Breast epithelium (tissue), 4 donors: ENCODE measurements at regions not wholly inside any gene's neighbourhood (a gene's known extent, or its start where the extent isn't known, plus 50 kb on each side); places are given as distances from the start of the nearest gene placed in this dataset.

Experiments used
- DNase-seq, 2 donors: peaks; one replicate each; pipeline ENCODE4 v3.0.0-alpha.2; 2019; ENCODE audit warnings: low spot score in 2 of 2
- H3K27ac ChIP-seq, 2 donors: fragments of 200-600 bp; sonication (generic) in 1 of 2; one replicate each; pipeline ENCODE4 v1.5.1; 2016 to 2019; ENCODE audit warnings: mild to moderate bottlenecking in 1 of 2
- H3K27me3 ChIP-seq, 2 donors: fragments of 200-600 bp; sonication (generic) in 1 of 2; one replicate each; pipeline versions ENCODE4 v1.5.1 to v1.6.0; 2017 to 2019; ENCODE audit warnings: control low read depth in 1 of 2, mild to moderate bottlenecking in 1 of 2
- H3K36me3 ChIP-seq: fragments of 200-600 bp; one replicate; pipeline ENCODE4 v1.5.1; 2019
- H3K4me1 ChIP-seq, 2 donors: fragments of 200-600 bp; sonication (generic); one replicate each; pipeline ENCODE4 v1.5.1; 2016 to 2019; ENCODE audit warnings: control low read depth in 1 of 2
- H3K4me3 ChIP-seq, 3 donors: fragments of 200-600 bp; sonication (generic); 1 replicate in 2 of 3; 2 replicates in 1 of 3; pipeline ENCODE4 v1.5.1; 2016 to 2019; ENCODE audit warnings: mild to moderate bottlenecking in 3 of 3, moderate library complexity in 2 of 3
- H3K9me3 ChIP-seq, 2 donors: fragments of 200-600 bp; sonication (generic) in 1 of 2; one replicate each; pipeline ENCODE4 v1.5.1; 2016 to 2019; ENCODE audit warnings: control low read depth in 1 of 2
- POLR2A ChIP-seq: fragments of 450-650 bp; IDR thresholded peaks from one replicate; pipeline ENCODE4 v1.6.1; 2016; ENCODE audit warnings: antibody characterized with exemption, mild to moderate bottlenecking, moderate library complexity
- POLR2AphosphoS5 ChIP-seq, 3 donors: sonication (generic); formaldehyde crosslinking; IDR thresholded peaks; one replicate each; pipeline ENCODE4 v1.6.1; 2017; ENCODE audit warnings: antibody characterized with exemption in 3 of 3
- intact Hi-C: fragments of 100-400 bp; cut with DNase I; formaldehyde crosslinking; loops from one replicate; pipeline ENCODE4 v1.15.1; 2023; ENCODE audit warnings: low total_unique reads
- TF ChIP-seq, protein P1 (sequence below), 3 donors: fragments of 450-650 bp; IDR thresholded peaks; one replicate each; pipeline ENCODE4 v1.5.1; 2016 to 2017; ENCODE audit warnings: antibody characterized with exemption in 3 of 3, mild to moderate bottlenecking in 3 of 3, moderate library complexity in 3 of 3

DNA sequence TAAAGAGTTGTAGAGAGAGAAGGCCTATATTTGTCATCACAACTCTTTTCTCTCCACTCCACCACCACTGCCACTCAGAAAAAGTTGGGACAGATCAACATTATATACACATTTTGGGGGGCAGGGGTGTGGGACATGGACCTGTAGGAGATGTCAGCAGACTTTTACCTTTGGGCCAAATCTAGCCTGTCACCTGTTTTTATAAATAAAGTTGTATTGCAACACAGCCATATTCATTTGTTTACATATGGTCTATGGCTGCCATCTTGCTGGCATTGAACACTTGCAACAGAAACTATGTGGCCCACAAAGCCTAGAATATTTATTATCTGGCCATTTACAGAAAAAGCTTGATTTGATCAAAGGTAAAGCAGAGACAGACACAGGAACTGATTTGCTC lies 250.7 kb downstream of the BTG1 start:
- intact Hi-C loops = no loop called here

DNA sequence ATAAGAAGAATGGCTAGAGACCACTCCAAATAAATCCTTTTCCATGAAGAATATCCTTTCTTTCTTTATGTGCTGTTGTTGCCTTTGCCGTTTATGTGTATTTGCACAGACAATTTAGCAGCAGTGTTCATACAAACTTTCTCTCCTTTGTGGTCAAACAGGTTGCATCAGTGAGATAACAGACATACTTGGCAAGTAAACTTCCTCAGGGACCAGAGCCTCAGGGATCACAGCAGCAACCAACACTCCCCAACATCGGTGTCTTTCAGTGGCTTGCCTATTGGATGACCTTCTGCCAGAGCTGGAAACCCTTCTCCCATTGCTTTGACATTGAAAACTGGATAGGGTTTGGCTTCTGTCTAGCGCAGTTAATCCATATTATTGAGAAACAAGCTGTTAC lies 252.2 kb downstream of the BTG1 start:
- Histone ChIP-seq H3K36me3 (no peaks in the 10 kb centered on the region), H3K27me3 (no peaks in the 10 kb centered on the region), H3K4me3 (no peak overlapping the region), H3K9me3 (no peaks in the 10 kb centered on the region), H3K27ac (no peak overlapping the region), H3K4me1 (no peaks in the 10 kb centered on the region)
- DNase-seq = no peak
- intact Hi-C loops = no loop called here
- TF ChIP-seq POLR2A (no peak), POLR2AphosphoS5 (IDR thresholded peaks at IDR 0.05) (no peak)
- TF ChIP-seq, protein P1, sequence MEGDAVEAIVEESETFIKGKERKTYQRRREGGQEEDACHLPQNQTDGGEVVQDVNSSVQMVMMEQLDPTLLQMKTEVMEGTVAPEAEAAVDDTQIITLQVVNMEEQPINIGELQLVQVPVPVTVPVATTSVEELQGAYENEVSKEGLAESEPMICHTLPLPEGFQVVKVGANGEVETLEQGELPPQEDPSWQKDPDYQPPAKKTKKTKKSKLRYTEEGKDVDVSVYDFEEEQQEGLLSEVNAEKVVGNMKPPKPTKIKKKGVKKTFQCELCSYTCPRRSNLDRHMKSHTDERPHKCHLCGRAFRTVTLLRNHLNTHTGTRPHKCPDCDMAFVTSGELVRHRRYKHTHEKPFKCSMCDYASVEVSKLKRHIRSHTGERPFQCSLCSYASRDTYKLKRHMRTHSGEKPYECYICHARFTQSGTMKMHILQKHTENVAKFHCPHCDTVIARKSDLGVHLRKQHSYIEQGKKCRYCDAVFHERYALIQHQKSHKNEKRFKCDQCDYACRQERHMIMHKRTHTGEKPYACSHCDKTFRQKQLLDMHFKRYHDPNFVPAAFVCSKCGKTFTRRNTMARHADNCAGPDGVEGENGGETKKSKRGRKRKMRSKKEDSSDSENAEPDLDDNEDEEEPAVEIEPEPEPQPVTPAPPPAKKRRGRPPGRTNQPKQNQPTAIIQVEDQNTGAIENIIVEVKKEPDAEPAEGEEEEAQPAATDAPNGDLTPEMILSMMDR (IDR thresholded peaks at IDR 0.05) = no peak

More for the DNA sequence above, 250.7 kb downstream of the BTG1 start:
- no peak for TF ChIP-seq POLR2A
- TF ChIP-seq, protein P1 (IDR thresholded peaks at IDR 0.05) = no peak
- TF ChIP-seq POLR2AphosphoS5 (IDR thresholded peaks at IDR 0.05) = no peak
- H3K4me3 ChIP-seq = no peak overlapping the region
- H3K36me3 ChIP-seq = no peaks in the 10 kb centered on the region
- no peaks in the 10 kb centered on the region for H3K4me1 ChIP-seq
- H3K9me3 ChIP-seq = no peaks in the 10 kb centered on the region
- no peak overlapping the region for H3K27ac ChIP-seq
- H3K27me3 ChIP-seq = no peaks in the 10 kb centered on the region
- DNase-seq = no peak

DNA sequence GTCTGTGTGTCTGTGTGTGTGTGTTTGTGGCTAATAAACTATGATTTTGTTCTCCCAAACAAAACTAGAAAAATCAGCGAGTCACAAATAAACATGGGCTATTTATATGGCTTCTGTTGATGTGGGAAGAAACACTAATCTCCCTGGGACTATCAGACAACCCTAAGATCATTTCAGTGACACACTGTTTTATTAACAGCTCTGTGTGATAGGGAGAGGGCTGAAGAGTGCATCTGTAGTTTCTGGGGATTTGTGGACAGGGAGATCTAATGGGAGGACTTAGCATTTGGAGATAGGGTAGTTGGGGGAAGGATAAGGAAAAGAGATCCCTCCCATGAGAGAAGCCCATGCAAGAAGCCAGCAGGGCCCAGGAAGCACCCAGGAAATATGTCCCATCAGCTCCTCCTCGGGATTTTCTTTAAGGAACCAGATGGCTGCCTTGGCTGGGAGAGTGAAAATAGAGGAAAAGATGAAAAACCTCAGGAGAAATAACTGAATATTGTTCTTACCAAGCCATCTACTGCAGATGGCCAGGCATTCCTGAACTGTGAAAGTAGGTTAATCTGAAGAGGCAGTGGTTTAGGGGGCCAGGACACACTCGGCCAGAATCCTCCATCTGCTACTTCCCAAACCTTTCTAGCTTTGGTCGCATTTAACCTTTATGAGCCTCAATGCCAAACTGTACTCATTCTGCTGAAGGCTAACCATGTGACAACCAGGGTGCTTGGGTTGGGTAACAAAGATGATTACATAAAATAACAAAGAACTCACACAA lies 253.4 kb downstream of the BTG1 start:
- Histone ChIP-seq H3K27ac (no peak overlapping the region), H3K4me1 (no peaks in the 10 kb centered on the region), H3K4me3 (no peak overlapping the region), H3K36me3 (no peaks in the 10 kb centered on the region), H3K9me3 (no peaks in the 10 kb centered on the region), H3K27me3 (no peaks in the 10 kb centered on the region)
- no peak for TF ChIP-seq POLR2AphosphoS5 (IDR thresholded peaks at IDR 0.05)
- TF ChIP-seq, protein P1 (IDR thresholded peaks at IDR 0.05) = no peak
- no peak for TF ChIP-seq POLR2A
- intact Hi-C loops = no loop called here
- no peak for DNase-seq

DNA sequence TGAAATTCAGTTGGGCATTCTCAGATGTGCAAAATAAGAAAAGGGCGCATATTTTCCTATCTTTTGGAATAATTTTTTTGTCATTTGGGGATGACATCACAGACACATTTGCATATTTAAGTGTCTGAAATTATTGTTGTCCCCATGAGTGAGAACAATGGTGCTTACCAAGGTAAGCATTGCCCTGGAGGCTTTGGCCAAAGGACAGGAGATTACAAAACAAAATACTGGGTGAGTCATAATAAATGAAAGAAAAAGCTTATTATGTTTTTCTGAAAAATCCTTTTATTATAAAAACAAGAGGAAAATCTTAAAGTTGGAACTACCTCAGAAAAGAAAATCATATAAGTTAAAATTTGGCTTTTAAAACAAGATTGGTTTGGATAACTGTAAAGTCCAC lies 254.9 kb downstream of the BTG1 start:
- Histone ChIP-seq H3K27me3 (no peaks in the 10 kb centered on the region), H3K27ac (no peak overlapping the region), H3K36me3 (no peaks in the 10 kb centered on the region), H3K4me1 (no peaks in the 10 kb centered on the region), H3K4me3 (no peak overlapping the region), H3K9me3 (no peaks in the 10 kb centered on the region)
- no peak for DNase-seq
- no peak for TF ChIP-seq POLR2AphosphoS5 (IDR thresholded peaks at IDR 0.05)
- TF ChIP-seq, protein P1 (IDR thresholded peaks at IDR 0.05) = no peak
- no peak for TF ChIP-seq POLR2A
- intact Hi-C loops = no loop called here

DNA sequence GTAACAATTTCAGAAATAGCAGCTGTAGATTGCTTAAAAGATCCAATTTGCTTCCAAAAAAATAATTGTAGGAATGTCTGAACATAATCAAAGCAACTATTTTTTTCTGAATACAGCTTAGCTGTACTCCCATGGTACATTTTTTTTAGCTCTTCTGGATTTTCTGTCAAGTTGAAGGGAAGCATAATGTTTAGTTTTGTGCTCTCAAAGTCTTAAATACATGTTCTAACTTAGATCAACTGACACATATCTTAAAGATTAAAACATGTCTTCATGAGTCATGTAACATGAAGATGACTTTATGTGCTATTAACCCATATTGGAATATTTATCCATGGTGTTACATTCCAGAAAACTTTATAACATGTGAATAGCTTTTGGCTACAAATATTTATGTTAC lies 255.7 kb downstream of the BTG1 start:
- TF ChIP-seq, protein P1 (IDR thresholded peaks at IDR 0.05) = no peak
- TF ChIP-seq POLR2A (no peak), POLR2AphosphoS5 (IDR thresholded peaks at IDR 0.05) (no peak)
- H3K9me3 ChIP-seq = no peaks in the 10 kb centered on the region
- intact Hi-C loops = no loop called here
- no peaks in the 10 kb centered on the region for H3K4me1 ChIP-seq
- H3K27ac ChIP-seq = no peak overlapping the region
- no peak overlapping the region for H3K4me3 ChIP-seq
- H3K27me3 ChIP-seq = no peaks in the 10 kb centered on the region
- H3K36me3 ChIP-seq = no peaks in the 10 kb centered on the region
- DNase-seq = no peak
